ENCODE measurements at regions not wholly inside any gene's neighbourhood (a gene's known extent, or its start where the extent isn't known, plus 50 kb on each side); places are given as distances from the start of the nearest gene placed in this dataset.

DNA sequence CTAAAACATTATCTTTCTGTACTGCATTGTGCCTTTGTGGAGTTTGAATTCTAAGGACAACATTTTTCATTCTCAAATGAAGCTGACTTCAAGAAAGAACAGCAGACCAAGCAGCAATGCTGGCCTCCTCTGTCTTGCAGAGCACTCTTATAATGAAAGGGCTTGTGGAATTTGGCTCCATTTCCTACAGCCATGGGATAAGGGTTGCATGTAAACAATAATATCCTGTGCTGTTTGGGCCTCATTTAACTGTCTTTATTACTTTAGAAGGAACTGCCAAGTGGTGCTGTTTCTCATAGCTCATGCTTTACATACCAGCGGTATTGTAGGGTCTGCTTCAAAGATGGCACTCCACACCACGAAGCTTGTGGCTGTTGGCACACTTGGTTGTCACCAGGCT, 111.4 kb upstream of the EOLA2 start:
- Histone ChIP-seq H3K27ac (replicated peaks) (no peak overlapping the region), H3K4me3 (replicated peaks; ENCODE audit: insufficient read depth, low read length) (no peak overlapping the region), H3K27me3 (ENCODE audit: insufficient read depth, poor library complexity, severe bottlenecking) (no peaks in the 10 kb centered on the region)
- no peak for DNase-seq (ENCODE audit: low read depth in 1 of 2, low spot score in 1 of 2)
- TF ChIP-seq GABPA (IDR thresholded peaks at IDR 0.05; ENCODE audit: low read depth), result no peak
- TF ChIP-seq, protein P1, sequence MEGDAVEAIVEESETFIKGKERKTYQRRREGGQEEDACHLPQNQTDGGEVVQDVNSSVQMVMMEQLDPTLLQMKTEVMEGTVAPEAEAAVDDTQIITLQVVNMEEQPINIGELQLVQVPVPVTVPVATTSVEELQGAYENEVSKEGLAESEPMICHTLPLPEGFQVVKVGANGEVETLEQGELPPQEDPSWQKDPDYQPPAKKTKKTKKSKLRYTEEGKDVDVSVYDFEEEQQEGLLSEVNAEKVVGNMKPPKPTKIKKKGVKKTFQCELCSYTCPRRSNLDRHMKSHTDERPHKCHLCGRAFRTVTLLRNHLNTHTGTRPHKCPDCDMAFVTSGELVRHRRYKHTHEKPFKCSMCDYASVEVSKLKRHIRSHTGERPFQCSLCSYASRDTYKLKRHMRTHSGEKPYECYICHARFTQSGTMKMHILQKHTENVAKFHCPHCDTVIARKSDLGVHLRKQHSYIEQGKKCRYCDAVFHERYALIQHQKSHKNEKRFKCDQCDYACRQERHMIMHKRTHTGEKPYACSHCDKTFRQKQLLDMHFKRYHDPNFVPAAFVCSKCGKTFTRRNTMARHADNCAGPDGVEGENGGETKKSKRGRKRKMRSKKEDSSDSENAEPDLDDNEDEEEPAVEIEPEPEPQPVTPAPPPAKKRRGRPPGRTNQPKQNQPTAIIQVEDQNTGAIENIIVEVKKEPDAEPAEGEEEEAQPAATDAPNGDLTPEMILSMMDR (IDR thresholded peaks at IDR 0.05; ENCODE audit: insufficient read depth, low read length), result no peak
- TF ChIP-seq, protein P2, sequence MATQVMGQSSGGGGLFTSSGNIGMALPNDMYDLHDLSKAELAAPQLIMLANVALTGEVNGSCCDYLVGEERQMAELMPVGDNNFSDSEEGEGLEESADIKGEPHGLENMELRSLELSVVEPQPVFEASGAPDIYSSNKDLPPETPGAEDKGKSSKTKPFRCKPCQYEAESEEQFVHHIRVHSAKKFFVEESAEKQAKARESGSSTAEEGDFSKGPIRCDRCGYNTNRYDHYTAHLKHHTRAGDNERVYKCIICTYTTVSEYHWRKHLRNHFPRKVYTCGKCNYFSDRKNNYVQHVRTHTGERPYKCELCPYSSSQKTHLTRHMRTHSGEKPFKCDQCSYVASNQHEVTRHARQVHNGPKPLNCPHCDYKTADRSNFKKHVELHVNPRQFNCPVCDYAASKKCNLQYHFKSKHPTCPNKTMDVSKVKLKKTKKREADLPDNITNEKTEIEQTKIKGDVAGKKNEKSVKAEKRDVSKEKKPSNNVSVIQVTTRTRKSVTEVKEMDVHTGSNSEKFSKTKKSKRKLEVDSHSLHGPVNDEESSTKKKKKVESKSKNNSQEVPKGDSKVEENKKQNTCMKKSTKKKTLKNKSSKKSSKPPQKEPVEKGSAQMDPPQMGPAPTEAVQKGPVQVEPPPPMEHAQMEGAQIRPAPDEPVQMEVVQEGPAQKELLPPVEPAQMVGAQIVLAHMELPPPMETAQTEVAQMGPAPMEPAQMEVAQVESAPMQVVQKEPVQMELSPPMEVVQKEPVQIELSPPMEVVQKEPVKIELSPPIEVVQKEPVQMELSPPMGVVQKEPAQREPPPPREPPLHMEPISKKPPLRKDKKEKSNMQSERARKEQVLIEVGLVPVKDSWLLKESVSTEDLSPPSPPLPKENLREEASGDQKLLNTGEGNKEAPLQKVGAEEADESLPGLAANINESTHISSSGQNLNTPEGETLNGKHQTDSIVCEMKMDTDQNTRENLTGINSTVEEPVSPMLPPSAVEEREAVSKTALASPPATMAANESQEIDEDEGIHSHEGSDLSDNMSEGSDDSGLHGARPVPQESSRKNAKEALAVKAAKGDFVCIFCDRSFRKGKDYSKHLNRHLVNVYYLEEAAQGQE (IDR thresholded peaks at IDR 0.05; ENCODE audit: insufficient replicate concordance, low read depth), result no peak
- no peak for TF ChIP-seq SPI1 (IDR thresholded peaks at IDR 0.05; ENCODE audit: borderline replicate concordance, low read depth)
- TF ChIP-seq POLR2AphosphoS5 (IDR thresholded peaks at IDR 0.05; ENCODE audit: low read depth), result no peak

DNA sequence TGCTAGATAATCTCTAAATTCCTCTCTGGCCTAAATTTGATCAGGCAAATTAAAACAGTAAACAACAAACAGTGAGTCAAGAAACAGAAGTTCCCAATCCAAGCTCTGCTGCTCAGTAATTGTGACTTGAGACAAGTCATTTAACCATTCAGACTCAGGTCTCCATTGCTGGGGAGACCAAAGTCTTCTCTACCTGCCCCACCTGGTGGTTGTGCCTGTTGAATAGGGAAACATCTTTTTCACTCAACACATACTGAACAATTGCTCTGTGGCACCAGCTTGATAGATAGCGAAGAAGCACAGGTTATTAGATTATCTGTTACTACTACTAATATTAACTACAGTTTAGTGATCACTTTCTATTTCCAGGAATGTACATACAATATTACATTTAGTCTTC, 112.1 kb upstream of the EOLA2 start:
- TF ChIP-seq SPI1 (IDR thresholded peaks at IDR 0.05; ENCODE audit: borderline replicate concordance, low read depth), result no peak
- no peak for TF ChIP-seq GABPA (IDR thresholded peaks at IDR 0.05; ENCODE audit: low read depth)
- TF ChIP-seq, protein P1 (IDR thresholded peaks at IDR 0.05; ENCODE audit: insufficient read depth, low read length), result no peak
- TF ChIP-seq POLR2AphosphoS5 (IDR thresholded peaks at IDR 0.05; ENCODE audit: low read depth), result no peak
- TF ChIP-seq, protein P2 (IDR thresholded peaks at IDR 0.05; ENCODE audit: insufficient replicate concordance, low read depth), result no peak
- H3K27ac ChIP-seq (replicated peaks), result no peak overlapping the region
- no peak overlapping the region for H3K4me3 ChIP-seq (replicated peaks; ENCODE audit: insufficient read depth, low read length)

DNA sequence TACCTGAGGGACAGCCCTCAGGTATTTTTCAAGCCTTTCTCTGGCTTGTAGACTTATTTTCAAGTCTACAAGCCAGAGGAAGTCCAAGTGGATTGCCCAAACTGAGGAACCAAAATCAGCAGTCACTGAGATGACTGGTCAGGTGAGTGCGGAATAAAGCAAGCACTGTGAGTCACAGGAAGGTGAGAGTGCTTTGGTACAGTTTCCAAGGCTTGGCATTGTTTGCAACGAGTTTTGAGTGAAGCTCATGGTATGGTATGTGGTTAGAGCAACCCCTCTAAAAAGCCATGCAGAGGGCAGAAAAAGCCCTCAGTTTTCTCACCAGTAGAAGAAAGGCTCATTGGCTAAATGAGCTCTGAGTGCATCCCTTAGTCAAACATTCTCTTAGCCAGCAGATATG, 112.8 kb upstream of the EOLA2 start:
- TF ChIP-seq POLR2AphosphoS5 (IDR thresholded peaks at IDR 0.05; ENCODE audit: low read depth), result no peak
- TF ChIP-seq, protein P2 (IDR thresholded peaks at IDR 0.05; ENCODE audit: insufficient replicate concordance, low read depth), result no peak
- TF ChIP-seq SPI1 (IDR thresholded peaks at IDR 0.05; ENCODE audit: borderline replicate concordance, low read depth), result no peak
- TF ChIP-seq, protein P1 (IDR thresholded peaks at IDR 0.05; ENCODE audit: insufficient read depth, low read length), result no peak
- no peak for TF ChIP-seq GABPA (IDR thresholded peaks at IDR 0.05; ENCODE audit: low read depth)
- Histone ChIP-seq H3K4me3 (replicated peaks; ENCODE audit: insufficient read depth, low read length) (no peak overlapping the region), H3K27me3 (ENCODE audit: insufficient read depth, poor library complexity, severe bottlenecking) (no peaks in the 10 kb centered on the region), H3K27ac (replicated peaks) (no peak overlapping the region)
- DNase-seq (ENCODE audit: low read depth in 1 of 2, low spot score in 1 of 2), result no peak

More for the DNA sequence above, 112.1 kb upstream of the EOLA2 start:
- DNase-seq (ENCODE audit: low read depth in 1 of 2, low spot score in 1 of 2), result no peak
- H3K27me3 ChIP-seq (ENCODE audit: insufficient read depth, poor library complexity, severe bottlenecking), result no peaks in the 10 kb centered on the region
